IPS DF 6.9 (cell line): ENCODE measurements at regions not wholly inside any gene's neighbourhood (a gene's known extent, or its start where the extent isn't known, plus 50 kb on each side); places are given as distances from the start of the nearest gene placed in this dataset.

Source experiments
- DNase-seq: peaks from one replicate; pipeline ENCODE4 v3.0.0-alpha.2; 2013; ENCODE audit warnings: low read depth, low spot score
- H3K27ac ChIP-seq: one replicate; pipeline ENCODE4 v1.5.1; 2013; ENCODE audit warnings: low read length, control low read depth
- H3K27me3 ChIP-seq: 2 replicates; pipeline ENCODE4 v1.6.1; 2013; ENCODE audit warnings: mild to moderate bottlenecking, low read length; ENCODE audit not compliant: control insufficient read depth, insufficient read depth
- H3K36me3 ChIP-seq: 2 replicates; pipeline ENCODE4 v1.6.1; 2013; ENCODE audit warnings: low read length; ENCODE audit not compliant: control insufficient read depth, insufficient read depth
- H3K4me1 ChIP-seq: 2 replicates; pipeline ENCODE4 v1.6.1; 2013; ENCODE audit warnings: low read length; ENCODE audit not compliant: control insufficient read depth, insufficient read depth
- H3K4me3 ChIP-seq: 2 replicates; pipeline ENCODE4 v1.5.1; 2013; ENCODE audit warnings: mild to moderate bottlenecking, low read length
- H3K9me3 ChIP-seq: 2 replicates; pipeline ENCODE4 v1.6.1; 2013; ENCODE audit warnings: low read length, inconsistent platforms; ENCODE audit not compliant: control insufficient read depth, insufficient read depth
- WGBS: extraction: QIAGEN DNeasy Blood & Tissue Kit; methylation state at CpG from one replicate; pipeline ENCODE4 v1.1.7; 2013; ENCODE audit warnings: mixed read lengths, missing lambda C conversion rate; ENCODE audit not compliant: insufficient read length, insufficient coverage; 5-methylcytosine and 5-hydroxymethylcytosine counted together

DNA sequence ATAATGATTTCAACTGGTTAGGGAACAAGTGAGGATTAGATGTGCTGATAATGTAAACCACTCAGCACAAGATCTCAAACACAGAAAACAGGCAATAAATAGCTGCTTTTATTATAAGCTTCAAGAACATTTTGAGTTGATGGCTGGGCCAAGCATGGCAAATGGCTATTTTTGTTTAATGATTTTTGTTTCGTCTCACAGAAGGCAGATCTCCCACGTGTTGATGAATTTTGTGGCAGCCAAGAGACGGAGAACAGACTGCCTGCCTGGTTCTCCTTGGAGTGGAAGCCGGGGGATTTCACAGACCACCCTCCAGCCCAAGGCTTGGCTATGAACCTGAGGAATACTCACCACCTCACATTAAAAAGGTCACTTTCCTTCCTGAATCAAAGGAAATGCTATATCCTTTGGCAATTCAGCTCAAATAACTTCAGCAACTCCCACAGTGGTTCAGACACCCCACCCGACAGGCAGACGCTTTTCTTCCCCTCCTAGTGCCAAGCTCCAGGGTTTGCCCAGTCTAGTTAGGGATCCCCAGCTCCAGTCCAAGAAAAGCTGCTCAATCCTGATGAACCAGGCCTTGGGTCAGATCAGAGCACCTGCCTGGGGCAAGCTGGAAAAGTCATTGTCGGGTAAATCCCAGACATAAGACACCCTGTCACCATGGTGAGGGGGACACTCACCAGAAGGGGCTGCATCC is 593.5 kb downstream of the TOX3 start:
- Histone ChIP-seq H3K9me3 (no peaks in the 10 kb centered on the region), H3K4me1 (peaks cover 8% of the 10 kb centered on the region; the same call in 1 of the 2 replicates)
- no CpG with 5 or more reads among the region's 7 CpGs for WGBS

DNA sequence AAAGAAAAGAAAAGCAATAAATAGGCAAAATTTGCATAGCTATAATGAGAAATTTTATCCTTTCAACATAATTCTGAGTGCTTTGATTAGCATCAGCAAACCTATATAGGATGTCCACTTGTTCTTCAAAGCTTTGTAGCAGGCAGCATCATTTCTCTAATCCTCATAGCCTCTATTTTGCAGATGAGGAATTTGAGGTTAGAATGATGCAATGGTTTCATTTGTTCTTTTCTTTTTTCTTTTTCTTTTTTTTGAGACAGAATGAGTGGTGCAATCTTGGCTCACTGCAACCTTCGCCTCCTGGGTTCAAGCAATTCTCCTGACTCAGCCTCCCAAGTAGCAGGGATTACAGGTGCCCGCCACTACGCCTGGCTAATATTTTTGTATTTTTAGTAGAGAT is 594.4 kb downstream of the TOX3 start:
- WGBS = no CpG with 5 or more reads among the region's 3 CpGs
- Histone ChIP-seq H3K27ac (no peak overlapping the region), H3K36me3 (no peaks in the 10 kb centered on the region), H3K9me3 (no peaks in the 10 kb centered on the region), H3K4me1 (peaks cover 8% of the 10 kb centered on the region; the same call in 1 of the 2 replicates), H3K27me3 (no peaks in the 10 kb centered on the region), H3K4me3 (no peak overlapping the region)
- DNase-seq = no peak

More for the DNA sequence above, 593.5 kb downstream of the TOX3 start:
- Histone ChIP-seq H3K27ac (no peak overlapping the region), H3K27me3 (no peaks in the 10 kb centered on the region), H3K4me3 (no peak overlapping the region), H3K36me3 (no peaks in the 10 kb centered on the region)
- DNase-seq = no peak

DNA sequence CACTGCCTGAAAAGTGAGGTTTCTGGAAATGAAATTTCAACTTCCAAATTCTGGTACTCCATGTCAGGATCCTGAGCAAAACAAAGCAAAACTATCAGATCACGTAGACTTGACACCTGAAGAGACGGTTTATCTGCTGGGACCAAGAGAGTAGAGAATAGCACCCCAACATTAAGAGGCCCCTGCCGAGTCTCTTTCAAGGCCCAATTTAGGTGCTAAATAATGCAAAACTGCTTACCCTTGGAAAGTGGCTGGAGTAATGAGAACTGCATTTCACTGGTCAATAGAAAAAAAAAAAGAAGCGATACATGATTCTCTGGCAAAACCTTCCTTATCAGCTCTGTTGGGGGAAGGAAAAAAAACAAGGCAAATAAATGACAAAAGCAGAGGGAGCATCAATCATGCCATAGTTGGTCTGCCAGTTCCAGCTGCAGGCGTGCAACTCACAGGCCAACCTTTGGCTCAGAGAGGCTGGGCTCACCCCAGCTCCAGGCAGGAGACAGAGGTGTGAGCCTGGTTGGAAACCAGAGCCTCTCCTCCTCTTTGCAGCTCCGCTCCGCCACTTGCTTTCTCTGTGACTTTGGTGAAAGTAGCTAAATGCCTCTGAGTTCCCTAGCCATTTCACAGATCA is 595.2 kb downstream of the TOX3 start:
- Histone ChIP-seq H3K36me3 (no peaks in the 10 kb centered on the region), H3K4me1 (peaks cover 8% of the 10 kb centered on the region; the same call in 1 of the 2 replicates), H3K9me3 (no peaks in the 10 kb centered on the region), H3K4me3 (no peak overlapping the region), H3K27me3 (no peaks in the 10 kb centered on the region), H3K27ac (no peak overlapping the region)
- peak; percentile 29 for DNase-seq
- whole genome bisulfite sequencing = no CpG with 5 or more reads among the region's 7 CpGs

DNA sequence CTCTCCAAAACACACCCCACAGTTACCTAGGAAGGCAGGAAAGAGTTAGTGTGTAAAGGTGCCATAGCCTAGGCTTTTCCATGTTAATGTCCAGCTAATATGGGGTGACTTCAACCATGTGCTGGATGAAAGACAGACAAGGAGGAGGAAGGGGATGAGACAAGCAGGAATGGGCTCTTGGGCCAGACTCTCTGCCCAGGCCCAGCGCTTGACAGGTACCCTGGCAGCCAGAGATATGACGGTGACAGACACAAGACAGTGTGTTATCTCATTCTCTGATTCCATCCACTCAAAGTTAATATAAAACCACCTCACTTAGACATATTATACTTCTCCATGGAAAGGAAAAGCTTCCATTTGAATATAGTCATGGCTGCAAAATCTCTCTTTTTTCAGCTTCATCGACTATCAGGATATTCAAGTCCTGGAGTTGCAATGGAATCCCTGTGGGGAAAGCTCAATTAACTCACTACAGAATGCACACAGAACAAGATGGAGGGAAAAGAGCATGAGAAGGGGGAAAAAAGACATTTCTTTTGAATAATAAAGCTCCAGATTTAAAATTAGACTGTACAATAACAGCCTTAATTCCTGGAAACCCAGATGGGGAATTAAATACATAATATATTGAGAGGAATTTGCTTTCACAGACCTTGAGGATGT is 596.7 kb downstream of the TOX3 start:
- DNase-seq = no peak
- Histone ChIP-seq H3K27me3 (no peaks in the 10 kb centered on the region), H3K4me1 (peaks cover 8% of the 10 kb centered on the region; the same call in 1 of the 2 replicates), H3K27ac (no peak overlapping the region), H3K4me3 (no peak overlapping the region), H3K36me3 (no peaks in the 10 kb centered on the region), H3K9me3 (no peaks in the 10 kb centered on the region)
- no CpG with 5 or more reads among the region's 3 CpGs for whole genome bisulfite sequencing

DNA sequence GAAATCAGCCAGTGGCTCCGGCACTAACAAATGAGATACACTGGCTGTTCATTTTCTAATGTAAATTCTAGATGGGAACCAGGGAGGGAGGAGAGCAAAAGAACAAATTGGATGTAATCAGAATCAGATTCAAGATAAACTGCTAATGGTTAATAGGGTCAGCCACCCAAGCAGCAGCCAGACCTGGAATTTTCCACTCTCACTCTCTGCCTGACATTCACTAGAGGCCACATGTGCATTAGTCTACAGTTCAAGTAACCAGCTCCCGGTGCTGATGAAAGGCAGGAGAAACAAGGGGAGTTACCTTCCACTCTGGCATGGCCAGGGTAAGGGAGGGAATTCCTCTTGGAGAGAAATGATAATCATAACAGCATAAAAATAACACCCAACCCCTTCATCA is 597.7 kb downstream of the TOX3 start:
- peaks cover 8% of the 10 kb centered on the region; the same call in 1 of the 2 replicates for H3K4me1 ChIP-seq
- H3K9me3 ChIP-seq = no peaks in the 10 kb centered on the region
- no CpG with 5 or more reads among the region's 2 CpGs for WGBS
- H3K27me3 ChIP-seq = no peaks in the 10 kb centered on the region
- no peak overlapping the region for H3K4me3 ChIP-seq
- no peak overlapping the region for H3K27ac ChIP-seq
- H3K36me3 ChIP-seq = no peaks in the 10 kb centered on the region
- DNase-seq = no peak

DNA sequence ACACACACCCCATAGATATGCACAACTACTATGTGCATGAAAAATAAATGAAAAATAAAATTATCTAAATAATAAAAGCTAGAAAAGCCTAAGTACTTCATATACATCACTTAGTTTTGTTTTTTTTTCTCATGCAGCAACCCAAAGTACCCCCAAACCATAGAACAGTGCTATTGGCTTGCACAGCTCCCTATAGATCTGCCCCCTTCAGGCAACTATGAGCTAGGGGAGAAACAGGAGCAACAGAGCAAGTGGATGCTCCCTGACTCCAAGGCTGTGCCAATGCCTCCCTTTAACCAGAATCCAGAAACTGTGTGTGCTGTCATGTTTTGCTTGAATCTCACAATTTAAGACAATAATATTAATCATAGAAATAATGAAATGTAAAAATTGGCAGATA is 605.5 kb downstream of the TOX3 start:
- Histone ChIP-seq H3K4me3 (no peak overlapping the region), H3K9me3 (no peaks in the 10 kb centered on the region), H3K4me1 (peaks cover 6% of the 10 kb centered on the region), H3K27ac (no peak overlapping the region), H3K36me3 (no peaks in the 10 kb centered on the region), H3K27me3 (no peaks in the 10 kb centered on the region)
- DNase-seq = no peak

DNA sequence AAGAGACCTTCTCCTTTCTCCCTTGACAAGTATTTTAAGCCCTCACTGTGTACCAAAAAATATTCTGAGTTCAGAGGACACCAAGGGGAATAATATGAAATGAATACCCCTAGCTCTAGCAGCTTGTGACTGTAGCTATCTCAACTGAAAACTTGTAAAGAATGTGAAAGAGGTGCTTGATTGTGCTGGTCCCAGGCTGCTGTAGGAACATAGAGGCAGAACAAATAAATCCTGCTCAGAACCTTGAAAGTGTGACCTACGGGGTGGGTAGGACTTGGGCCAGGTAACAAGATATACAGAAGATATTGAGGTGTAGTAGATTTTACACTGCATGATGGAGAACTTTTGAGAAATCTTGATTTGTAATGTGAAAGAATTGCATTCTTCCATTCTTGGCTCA is 606.8 kb downstream of the TOX3 start:
- Histone ChIP-seq H3K36me3 (no peaks in the 10 kb centered on the region), H3K4me1 (peaks cover 6% of the 10 kb centered on the region), H3K4me3 (no peak overlapping the region), H3K27ac (no peak overlapping the region), H3K27me3 (no peaks in the 10 kb centered on the region), H3K9me3 (no peaks in the 10 kb centered on the region)
- no CpG with 5 or more reads among the region's 1 CpG for WGBS
- DNase-seq = no peak

DNA sequence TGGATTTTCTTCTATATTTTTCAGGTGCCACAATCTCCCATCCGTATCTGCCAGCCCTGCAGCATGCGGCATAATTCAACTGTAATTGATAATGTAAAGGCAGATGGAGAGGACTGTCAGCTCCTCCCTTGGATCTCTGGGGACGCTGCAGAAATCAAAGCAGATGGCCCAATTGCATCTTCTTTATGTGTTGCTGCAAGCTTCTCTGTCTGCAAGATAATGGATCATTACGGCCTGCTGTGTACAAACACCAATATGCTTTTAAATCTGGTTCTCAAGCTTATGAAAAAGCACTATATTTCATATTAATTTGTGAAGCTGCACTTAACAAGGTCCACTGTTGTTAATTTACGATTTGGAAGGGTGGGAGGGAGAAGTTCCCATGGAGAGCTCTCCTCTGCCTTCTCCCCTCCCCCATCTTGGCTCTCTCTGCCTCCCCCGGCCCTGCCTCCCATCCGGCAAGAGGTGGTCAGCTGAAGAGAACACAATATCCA is 607.5 kb downstream of the TOX3 start:
- no peak for DNase-seq
- no peak overlapping the region for H3K27ac ChIP-seq
- no CpG with 5 or more reads among the region's 7 CpGs for WGBS
- H3K9me3 ChIP-seq = no peaks in the 10 kb centered on the region
- no peak overlapping the region for H3K4me3 ChIP-seq
- no peaks in the 10 kb centered on the region for H3K36me3 ChIP-seq
- peaks cover 6% of the 10 kb centered on the region for H3K4me1 ChIP-seq
- H3K27me3 ChIP-seq = no peaks in the 10 kb centered on the region

DNA sequence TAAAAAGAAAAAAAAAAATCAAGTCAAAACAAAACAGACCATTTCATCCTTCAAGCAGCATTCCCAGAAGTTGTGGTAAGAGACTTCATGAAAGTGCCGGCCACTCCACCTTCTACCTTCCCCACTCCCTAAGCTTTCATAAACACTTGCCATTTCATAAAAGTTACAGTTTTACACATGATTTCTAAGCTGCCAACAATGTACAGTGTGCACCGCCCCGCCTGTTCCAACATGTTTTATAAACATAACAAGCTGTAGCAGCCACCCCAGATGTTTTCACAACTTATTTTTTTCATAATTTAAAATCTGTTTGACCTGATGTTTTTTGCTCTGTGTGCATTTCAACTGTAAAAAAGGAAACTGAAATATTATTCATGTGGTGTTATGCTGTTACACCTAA is 608.1 kb downstream of the TOX3 start:
- no peaks in the 10 kb centered on the region for H3K9me3 ChIP-seq
- H3K27ac ChIP-seq = no peak overlapping the region
- DNase-seq = no peak
- no peak overlapping the region for H3K4me3 ChIP-seq
- WGBS = no CpG with 5 or more reads among the region's 3 CpGs
- H3K27me3 ChIP-seq = no peaks in the 10 kb centered on the region
- H3K36me3 ChIP-seq = no peaks in the 10 kb centered on the region
- H3K4me1 ChIP-seq = peaks cover 6% of the 10 kb centered on the region

DNA sequence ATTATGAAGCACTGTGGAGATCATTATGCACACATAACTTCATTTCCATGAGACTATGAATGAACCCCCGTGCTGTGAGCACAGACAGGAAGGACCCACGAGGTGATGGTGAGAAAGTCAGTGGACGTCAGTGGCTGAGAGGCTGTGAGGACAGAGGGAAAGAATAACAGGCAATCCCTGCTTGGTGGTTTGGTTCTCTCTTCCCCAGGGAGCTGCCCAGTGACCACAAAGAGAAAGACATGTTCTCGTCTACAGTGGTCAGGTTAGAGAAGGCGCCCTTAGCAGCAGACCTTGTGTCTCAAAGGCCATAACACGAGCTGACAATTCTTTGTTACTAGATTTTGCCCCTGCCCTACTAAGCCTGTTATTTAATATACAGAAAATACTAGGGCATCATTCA is 609.2 kb downstream of the TOX3 start:
- Histone ChIP-seq H3K4me3 (no peak overlapping the region), H3K36me3 (no peaks in the 10 kb centered on the region), H3K27ac (no peak overlapping the region), H3K4me1 (peaks cover 6% of the 10 kb centered on the region), H3K9me3 (no peaks in the 10 kb centered on the region), H3K27me3 (no peaks in the 10 kb centered on the region)
- DNase-seq = no peak
- WGBS = no CpG with 5 or more reads among the region's 6 CpGs
